Suppressor macrophage treated with lipopolysaccharide for 1 hour (primary cell): ENCODE measurements at regions not wholly inside any gene's neighbourhood (a gene's known extent, or its start where the extent isn't known, plus 50 kb on each side); places are given as distances from the start of the nearest gene placed in this dataset.
"Not testable (repeated sequence)": the region's sequence is repeated elsewhere in the genome, so short reads cannot be mapped to it uniquely, and the experiment has no call there.

ENCODE experiments used
- DNase-seq, 3 donors: peaks; one replicate each; pipeline ENCODE4 v3.0.0-alpha.2; 2020 to 2022

- no peak for DNase-seq
Observed at GRCh38 chr5:2829239-2829638, 77.8 kb upstream of the IRX2 start.

- DNase-seq: no peak
Observed at GRCh38 chr5:2818936-2819335, 67.5 kb upstream of the IRX2 start.

- no peak for DNase-seq
Observed at GRCh38 chr5:2817031-2817603, 65.6 kb upstream of the IRX2 start.

- no peak for DNase-seq
Observed at GRCh38 chr5:2813678-2814077, 62.2 kb upstream of the IRX2 start.

- DNase-seq: no peak
Observed at GRCh38 chr5:2810644-2811043, 59.2 kb upstream of the IRX2 start.

GRCh38 chr5:2807244-2807643, 55.8 kb upstream of the IRX2 start:
- DNase-seq: not testable (repeated sequence)

GRCh38 chr5:2806176-2806575, 54.7 kb upstream of the IRX2 start:
- no peak for DNase-seq

- no peak for DNase-seq
Observed at GRCh38 chr5:2805080-2805479, 53.6 kb upstream of the IRX2 start.

- DNase-seq: no peak
Observed at GRCh38 chr5:2803751-2804150, 52.3 kb upstream of the IRX2 start.

- no peak for DNase-seq
Observed at GRCh38 chr5:2802693-2803365, 51.4 kb upstream of the IRX2 start.

GRCh38 chr5:2801577-2802525, 50.4 kb upstream of the IRX2 start:
- DNase-seq: no peak
